ENCODE measurements at regions not wholly inside any gene's neighbourhood (a gene's known extent, or its start where the extent isn't known, plus 50 kb on each side); places are given as distances from the start of the nearest gene placed in this dataset.

DNA sequence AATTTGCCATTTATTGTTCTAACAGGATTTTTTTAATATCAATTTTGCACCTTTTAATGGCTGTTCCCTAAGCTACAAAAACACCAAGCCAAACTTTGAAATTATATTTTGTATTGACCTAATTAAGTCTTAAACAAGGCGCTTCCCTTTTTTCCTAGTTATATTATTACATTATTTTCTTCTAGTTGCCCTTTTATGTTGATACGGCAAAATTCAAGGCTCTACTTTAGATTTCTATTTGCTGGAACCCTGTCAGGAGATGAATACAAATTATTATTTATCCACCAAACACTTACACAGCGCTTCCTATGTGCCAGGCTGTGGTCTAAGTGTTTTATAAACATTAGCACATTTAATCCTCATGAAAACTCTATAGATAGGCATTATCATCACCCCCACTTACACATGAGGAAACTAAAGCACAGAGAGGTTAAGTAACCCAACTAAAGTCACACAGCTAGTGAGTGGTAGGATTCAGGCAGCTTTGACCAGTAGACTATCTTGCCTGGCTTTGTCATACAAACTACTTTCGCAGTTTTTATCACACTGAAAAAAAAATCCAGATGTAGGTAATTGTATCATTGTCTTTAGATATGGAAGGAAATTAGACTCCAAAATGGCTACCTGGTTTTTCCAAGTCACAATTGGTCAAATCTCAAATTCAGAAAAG lies 456.5 kb downstream of the STK39 start:
- H3K27me3 ChIP-seq (ENCODE audit: control insufficient read depth, insufficient read depth, low read length): no peaks in the 10 kb centered on the region
- ATAC-seq: no peak
- no peak overlapping the region for H3K27ac ChIP-seq (ENCODE audit: low read length)
- no peak overlapping the region for H3K4me3 Mint-ChIP-seq
- 89% methylated on average over 3 of the region's 4 CpGs for WGBS (ENCODE audit: insufficient coverage)
- H3K9me3 ChIP-seq (ENCODE audit: control insufficient read depth, insufficient read depth, low read length): no peaks in the 10 kb centered on the region
- no peak overlapping the region for H3K27ac Mint-ChIP-seq
- no peaks in the 10 kb centered on the region for H3K36me3 Mint-ChIP-seq
- intact Hi-C loops (cut with micrococcal nuclease): no loop called here
- no peaks in the 10 kb centered on the region for H3K9me3 Mint-ChIP-seq
- H3K4me3 ChIP-seq (ENCODE audit: low read length): no peak overlapping the region
- H3K4me1 ChIP-seq (ENCODE audit: control insufficient read depth, insufficient read depth, low read length): no peaks in the 10 kb centered on the region
- no peak for DNase-seq
- H3K4me1 Mint-ChIP-seq: no peaks in the 10 kb centered on the region
- H3K36me3 ChIP-seq (ENCODE audit: control insufficient read depth, insufficient read depth, low read length): no peaks in the 10 kb centered on the region
- TF ChIP-seq, protein P1, sequence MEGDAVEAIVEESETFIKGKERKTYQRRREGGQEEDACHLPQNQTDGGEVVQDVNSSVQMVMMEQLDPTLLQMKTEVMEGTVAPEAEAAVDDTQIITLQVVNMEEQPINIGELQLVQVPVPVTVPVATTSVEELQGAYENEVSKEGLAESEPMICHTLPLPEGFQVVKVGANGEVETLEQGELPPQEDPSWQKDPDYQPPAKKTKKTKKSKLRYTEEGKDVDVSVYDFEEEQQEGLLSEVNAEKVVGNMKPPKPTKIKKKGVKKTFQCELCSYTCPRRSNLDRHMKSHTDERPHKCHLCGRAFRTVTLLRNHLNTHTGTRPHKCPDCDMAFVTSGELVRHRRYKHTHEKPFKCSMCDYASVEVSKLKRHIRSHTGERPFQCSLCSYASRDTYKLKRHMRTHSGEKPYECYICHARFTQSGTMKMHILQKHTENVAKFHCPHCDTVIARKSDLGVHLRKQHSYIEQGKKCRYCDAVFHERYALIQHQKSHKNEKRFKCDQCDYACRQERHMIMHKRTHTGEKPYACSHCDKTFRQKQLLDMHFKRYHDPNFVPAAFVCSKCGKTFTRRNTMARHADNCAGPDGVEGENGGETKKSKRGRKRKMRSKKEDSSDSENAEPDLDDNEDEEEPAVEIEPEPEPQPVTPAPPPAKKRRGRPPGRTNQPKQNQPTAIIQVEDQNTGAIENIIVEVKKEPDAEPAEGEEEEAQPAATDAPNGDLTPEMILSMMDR (IDR thresholded peaks at IDR 0.05): no peak
- H3K27me3 Mint-ChIP-seq (ENCODE audit: low read depth in 2 of 2): peaks cover 7 to 31% of the 10 kb centered on the region in 2 donors

DNA sequence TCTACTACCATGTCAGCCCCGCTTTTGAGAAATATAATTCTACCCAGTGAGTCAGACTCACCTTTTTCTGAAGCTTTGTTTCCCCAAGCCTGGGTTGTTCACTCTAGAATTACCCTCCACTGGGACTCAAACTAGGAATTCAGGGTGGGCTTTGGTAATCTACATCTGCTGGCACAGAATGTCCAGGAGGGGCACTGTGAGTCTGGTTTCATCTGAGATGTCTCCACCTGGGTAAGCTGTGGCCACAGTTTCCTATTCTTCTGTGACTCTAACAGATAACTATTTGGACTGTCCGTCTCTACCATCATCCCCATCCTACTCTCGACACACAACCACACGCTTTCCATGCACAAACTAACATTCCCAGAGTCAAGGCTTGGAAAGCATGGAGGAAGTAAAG lies 457.2 kb downstream of the STK39 start:
- no peak for ATAC-seq
- Histone ChIP-seq H3K4me3 (ENCODE audit: low read length) (no peak overlapping the region), H3K9me3 (ENCODE audit: control insufficient read depth, insufficient read depth, low read length) (no peaks in the 10 kb centered on the region), H3K27me3 (ENCODE audit: control insufficient read depth, insufficient read depth, low read length) (no peaks in the 10 kb centered on the region), H3K27ac (ENCODE audit: low read length) (no peak overlapping the region), H3K36me3 (ENCODE audit: control insufficient read depth, insufficient read depth, low read length) (no peaks in the 10 kb centered on the region), H3K4me1 (ENCODE audit: control insufficient read depth, insufficient read depth, low read length) (no peaks in the 10 kb centered on the region)
- DNase-seq: no peak
- no peak overlapping the region for H3K27ac Mint-ChIP-seq
- TF ChIP-seq, protein P1 (IDR thresholded peaks at IDR 0.05): no peak
- no peaks in the 10 kb centered on the region for H3K36me3 Mint-ChIP-seq
- intact Hi-C loops (cut with micrococcal nuclease): no loop called here
- 88% methylated on average over 4 of the region's 4 CpGs for WGBS (ENCODE audit: insufficient coverage)
- H3K4me1 Mint-ChIP-seq: no peaks in the 10 kb centered on the region
- no peak overlapping the region for H3K4me3 Mint-ChIP-seq
- no peaks in the 10 kb centered on the region for H3K9me3 Mint-ChIP-seq
- H3K27me3 Mint-ChIP-seq (ENCODE audit: low read depth in 2 of 2): peaks cover 7 to 31% of the 10 kb centered on the region in 2 donors

DNA sequence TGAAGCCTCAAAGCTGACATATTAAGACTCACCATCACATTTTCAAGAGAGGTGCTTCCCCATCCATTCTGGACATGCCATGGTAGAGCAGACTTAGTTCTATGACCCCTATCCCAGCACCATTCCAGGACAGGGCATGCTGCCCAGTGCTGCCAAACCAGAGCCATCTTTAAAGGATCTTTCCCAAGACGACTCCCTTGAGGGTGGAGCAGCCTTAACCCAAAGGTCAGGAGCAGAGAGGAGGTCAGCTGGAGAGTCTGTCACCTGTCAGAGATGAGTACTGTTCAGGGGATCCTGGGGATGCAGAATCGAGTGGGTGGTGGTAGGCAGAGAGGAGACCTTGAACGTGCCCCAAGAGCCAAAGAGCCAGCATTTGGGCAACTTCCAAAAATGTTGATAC lies 459.8 kb downstream of the STK39 start:
- Mint-ChIP-seq H3K27ac (no peak overlapping the region), H3K9me3 (no peaks in the 10 kb centered on the region), H3K27me3 (ENCODE audit: low read depth in 2 of 2) (peaks cover 2 to 10% of the 10 kb centered on the region in 2 donors), H3K4me3 (no peak overlapping the region), H3K4me1 (no peaks in the 10 kb centered on the region), H3K36me3 (no peaks in the 10 kb centered on the region)
- Histone ChIP-seq H3K36me3 (ENCODE audit: control insufficient read depth, insufficient read depth, low read length) (no peaks in the 10 kb centered on the region), H3K9me3 (ENCODE audit: control insufficient read depth, insufficient read depth, low read length) (no peaks in the 10 kb centered on the region), H3K27ac (ENCODE audit: low read length) (no peak overlapping the region), H3K4me1 (ENCODE audit: control insufficient read depth, insufficient read depth, low read length) (no peaks in the 10 kb centered on the region), H3K4me3 (ENCODE audit: low read length) (no peak overlapping the region), H3K27me3 (ENCODE audit: control insufficient read depth, insufficient read depth, low read length) (no peaks in the 10 kb centered on the region)
- WGBS (ENCODE audit: insufficient coverage): 85% methylated on average over 3 of the region's 3 CpGs
- intact Hi-C loops (cut with micrococcal nuclease): no loop called here
- ATAC-seq (no peak), DNase-seq (no peak)
- TF ChIP-seq, protein P1 (IDR thresholded peaks at IDR 0.05): no peak

DNA sequence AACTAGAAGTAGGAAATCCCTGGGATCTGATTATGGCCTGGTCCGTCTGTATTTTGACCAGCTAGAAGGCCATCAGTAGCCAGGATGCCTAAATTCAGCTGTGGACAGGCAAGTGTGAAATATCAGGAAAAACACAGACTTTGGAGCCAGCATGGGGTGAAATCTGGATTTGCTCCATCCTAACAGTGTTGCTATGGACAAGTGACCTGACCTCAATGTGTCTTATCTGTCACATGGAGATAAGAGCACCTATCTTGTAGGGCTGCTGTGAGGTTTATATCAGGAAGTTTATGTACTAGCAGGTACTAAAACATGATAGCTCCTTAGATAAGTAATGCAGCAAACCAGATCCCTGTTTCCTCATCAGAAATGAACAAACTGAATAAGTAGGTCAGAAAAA lies 460.4 kb downstream of the STK39 start:
- Histone ChIP-seq H3K27ac (ENCODE audit: low read length) (no peak overlapping the region), H3K4me3 (ENCODE audit: low read length) (no peak overlapping the region), H3K9me3 (ENCODE audit: control insufficient read depth, insufficient read depth, low read length) (no peaks in the 10 kb centered on the region), H3K27me3 (ENCODE audit: control insufficient read depth, insufficient read depth, low read length) (no peaks in the 10 kb centered on the region), H3K4me1 (ENCODE audit: control insufficient read depth, insufficient read depth, low read length) (no peaks in the 10 kb centered on the region), H3K36me3 (ENCODE audit: control insufficient read depth, insufficient read depth, low read length) (no peaks in the 10 kb centered on the region)
- intact Hi-C loops (cut with micrococcal nuclease): no loop called here
- Mint-ChIP-seq H3K27me3 (ENCODE audit: low read depth in 2 of 2) (peaks cover under 1 to 5% of the 10 kb centered on the region in 2 donors), H3K9me3 (no peaks in the 10 kb centered on the region), H3K27ac (no peak overlapping the region), H3K4me3 (no peak overlapping the region), H3K4me1 (no peaks in the 10 kb centered on the region), H3K36me3 (no peaks in the 10 kb centered on the region)
- no peak for ATAC-seq
- no peak for DNase-seq
- TF ChIP-seq, protein P1 (IDR thresholded peaks at IDR 0.05): no peak
- WGBS (ENCODE audit: insufficient coverage): 90% methylated on average over 1 of the region's 1 CpG
